ENCODE measurements at regions not wholly inside any gene's neighbourhood (a gene's known extent, or its start where the extent isn't known, plus 50 kb on each side); places are given as distances from the start of the nearest gene placed in this dataset.

DNA sequence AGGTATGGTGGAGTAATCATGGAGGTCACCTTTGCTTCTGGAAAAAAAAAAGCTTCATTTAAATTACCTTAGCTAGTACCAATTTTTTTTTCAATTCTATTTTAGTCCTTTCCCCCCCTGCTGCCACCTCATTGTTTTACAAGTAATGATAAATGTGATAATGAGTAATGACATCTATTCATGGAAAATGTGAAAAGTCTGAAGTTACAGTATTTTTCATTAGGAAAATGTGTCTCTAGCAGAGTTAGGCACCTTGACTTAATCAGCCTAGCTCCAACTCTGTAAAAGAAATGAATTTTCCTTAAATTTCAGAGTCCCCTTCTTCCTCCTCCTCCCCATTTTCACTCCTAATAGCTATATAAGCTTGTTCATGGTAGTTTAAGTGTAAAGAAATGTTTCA, 204.9 kb upstream of the USP25 start:
- TF ChIP-seq, protein P1, sequence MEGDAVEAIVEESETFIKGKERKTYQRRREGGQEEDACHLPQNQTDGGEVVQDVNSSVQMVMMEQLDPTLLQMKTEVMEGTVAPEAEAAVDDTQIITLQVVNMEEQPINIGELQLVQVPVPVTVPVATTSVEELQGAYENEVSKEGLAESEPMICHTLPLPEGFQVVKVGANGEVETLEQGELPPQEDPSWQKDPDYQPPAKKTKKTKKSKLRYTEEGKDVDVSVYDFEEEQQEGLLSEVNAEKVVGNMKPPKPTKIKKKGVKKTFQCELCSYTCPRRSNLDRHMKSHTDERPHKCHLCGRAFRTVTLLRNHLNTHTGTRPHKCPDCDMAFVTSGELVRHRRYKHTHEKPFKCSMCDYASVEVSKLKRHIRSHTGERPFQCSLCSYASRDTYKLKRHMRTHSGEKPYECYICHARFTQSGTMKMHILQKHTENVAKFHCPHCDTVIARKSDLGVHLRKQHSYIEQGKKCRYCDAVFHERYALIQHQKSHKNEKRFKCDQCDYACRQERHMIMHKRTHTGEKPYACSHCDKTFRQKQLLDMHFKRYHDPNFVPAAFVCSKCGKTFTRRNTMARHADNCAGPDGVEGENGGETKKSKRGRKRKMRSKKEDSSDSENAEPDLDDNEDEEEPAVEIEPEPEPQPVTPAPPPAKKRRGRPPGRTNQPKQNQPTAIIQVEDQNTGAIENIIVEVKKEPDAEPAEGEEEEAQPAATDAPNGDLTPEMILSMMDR (conservative IDR thresholded peaks at IDR 0.05; ENCODE audit: low read length): no peak
- no peak for TF ChIP-seq EZH2phosphoT487 (IDR thresholded peaks at IDR 0.05; ENCODE audit: borderline replicate concordance, low read depth, low read length)

Measured in OCI-LY7 (cell line).